Coronary artery (tissue), 2 donors: ENCODE measurements at regions not wholly inside any gene's neighbourhood (a gene's known extent, or its start where the extent isn't known, plus 50 kb on each side); places are given as distances from the start of the nearest gene placed in this dataset.

Experiments used
- DNase-seq: peaks from one replicate; pipeline ENCODE4 v3.0.0-alpha.2; 2017; ENCODE audit warnings: low spot score
- H3K27ac ChIP-seq, 2 donors: fragments of 200-600 bp; sonication (generic); one replicate each; pipeline ENCODE4 v1.5.1; 2016 to 2019
- H3K4me3 ChIP-seq: fragments of 200-600 bp; sonication (generic); 2 replicates; pipeline ENCODE4 v1.5.1; 2016; ENCODE audit warnings: mild to moderate bottlenecking, moderate library complexity
- TF ChIP-seq, protein P1 (sequence below): fragments of 200-600 bp; sonication (generic); IDR thresholded peaks from one replicate; pipeline ENCODE4 v1.5.1; 2019; ENCODE audit warnings: antibody characterized with exemption

DNA sequence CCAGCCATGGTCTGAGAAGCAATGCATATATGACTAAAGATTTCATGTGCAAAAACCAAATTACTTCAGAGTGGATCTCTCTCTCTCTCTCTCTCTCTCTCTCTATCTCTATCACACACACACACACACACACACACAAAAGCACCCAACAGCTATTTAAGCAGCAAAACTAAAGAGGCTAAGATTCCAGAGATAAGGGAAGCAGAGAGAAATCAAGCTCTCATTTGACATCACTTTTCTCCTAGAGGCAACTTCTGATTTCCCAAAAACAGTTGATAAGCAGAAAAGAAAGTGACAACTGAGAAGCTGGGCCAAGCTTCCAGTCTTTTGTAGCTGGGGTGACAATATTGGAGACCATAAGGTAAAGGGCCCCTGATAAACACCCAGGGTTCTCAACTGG lies 526.0 kb upstream of the NR2F2 start:
- Histone ChIP-seq H3K4me3 (no peak overlapping the region), H3K27ac (no peak overlapping the region)
- no peak for DNase-seq
- TF ChIP-seq, protein P1, sequence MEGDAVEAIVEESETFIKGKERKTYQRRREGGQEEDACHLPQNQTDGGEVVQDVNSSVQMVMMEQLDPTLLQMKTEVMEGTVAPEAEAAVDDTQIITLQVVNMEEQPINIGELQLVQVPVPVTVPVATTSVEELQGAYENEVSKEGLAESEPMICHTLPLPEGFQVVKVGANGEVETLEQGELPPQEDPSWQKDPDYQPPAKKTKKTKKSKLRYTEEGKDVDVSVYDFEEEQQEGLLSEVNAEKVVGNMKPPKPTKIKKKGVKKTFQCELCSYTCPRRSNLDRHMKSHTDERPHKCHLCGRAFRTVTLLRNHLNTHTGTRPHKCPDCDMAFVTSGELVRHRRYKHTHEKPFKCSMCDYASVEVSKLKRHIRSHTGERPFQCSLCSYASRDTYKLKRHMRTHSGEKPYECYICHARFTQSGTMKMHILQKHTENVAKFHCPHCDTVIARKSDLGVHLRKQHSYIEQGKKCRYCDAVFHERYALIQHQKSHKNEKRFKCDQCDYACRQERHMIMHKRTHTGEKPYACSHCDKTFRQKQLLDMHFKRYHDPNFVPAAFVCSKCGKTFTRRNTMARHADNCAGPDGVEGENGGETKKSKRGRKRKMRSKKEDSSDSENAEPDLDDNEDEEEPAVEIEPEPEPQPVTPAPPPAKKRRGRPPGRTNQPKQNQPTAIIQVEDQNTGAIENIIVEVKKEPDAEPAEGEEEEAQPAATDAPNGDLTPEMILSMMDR, result no peak

DNA sequence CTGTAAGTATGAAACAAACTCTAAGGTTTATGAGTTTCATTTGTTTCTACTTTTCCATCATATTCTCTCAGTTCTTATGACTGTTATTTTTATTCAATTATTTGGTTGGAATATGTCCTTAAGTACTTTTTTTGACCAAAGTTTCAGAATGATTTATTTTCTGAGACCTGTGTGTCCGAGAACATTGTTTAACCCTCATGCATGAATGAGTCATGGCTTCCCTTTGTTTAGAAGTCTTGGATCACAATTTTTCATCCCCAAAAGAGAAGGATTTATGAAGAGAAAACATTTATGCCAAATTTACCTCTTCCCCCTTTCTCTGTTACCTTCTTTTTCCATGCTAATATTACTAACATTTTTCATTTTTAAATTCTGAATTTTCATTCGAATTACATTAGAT lies 518.0 kb upstream of the NR2F2 start:
- Histone ChIP-seq H3K27ac (no peak overlapping the region), H3K4me3 (no peak overlapping the region)
- TF ChIP-seq, protein P1, result no peak
- DNase-seq, result no peak

DNA sequence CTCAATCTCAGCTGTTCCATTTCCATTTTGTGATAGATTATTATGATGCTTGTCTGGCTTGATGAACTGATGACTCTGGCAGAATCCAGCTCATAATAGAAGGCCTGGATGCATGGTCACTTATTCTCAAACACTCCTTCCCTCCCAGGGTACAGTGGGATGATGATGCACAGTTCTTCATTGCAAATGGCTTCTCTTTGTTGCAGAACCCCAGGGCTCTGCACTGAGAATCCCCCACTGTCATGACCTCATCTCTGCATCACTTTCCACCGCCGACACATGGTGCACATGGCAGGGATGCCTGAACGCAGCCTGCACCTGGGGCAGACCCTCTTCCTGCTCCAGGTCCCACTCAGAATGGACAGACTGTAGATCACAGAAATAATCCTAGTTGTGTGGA lies 515.6 kb upstream of the NR2F2 start:
- TF ChIP-seq, protein P1, result no peak
- no peak overlapping the region for H3K4me3 ChIP-seq
- no peak overlapping the region for H3K27ac ChIP-seq
- no peak for DNase-seq

DNA sequence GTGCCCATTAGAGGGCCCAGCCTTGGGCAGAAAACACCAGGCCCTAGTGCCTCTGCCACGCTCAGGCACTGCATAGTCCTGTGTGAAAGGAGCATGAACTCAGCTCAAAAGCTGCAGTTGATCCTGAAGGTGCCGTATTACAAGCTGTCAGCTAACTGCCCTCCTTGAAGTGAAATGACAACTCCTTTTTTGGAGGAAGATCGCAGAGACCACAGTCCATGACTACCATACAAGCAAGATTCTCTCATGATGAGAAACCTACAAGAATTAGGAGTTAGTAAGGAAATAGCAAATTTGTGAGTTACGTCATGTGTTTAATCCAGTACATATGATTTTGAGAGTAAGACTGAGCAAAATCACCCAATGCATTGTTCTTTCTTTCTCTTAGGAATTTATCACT lies 513.9 kb upstream of the NR2F2 start:
- TF ChIP-seq, protein P1, result no peak

DNA sequence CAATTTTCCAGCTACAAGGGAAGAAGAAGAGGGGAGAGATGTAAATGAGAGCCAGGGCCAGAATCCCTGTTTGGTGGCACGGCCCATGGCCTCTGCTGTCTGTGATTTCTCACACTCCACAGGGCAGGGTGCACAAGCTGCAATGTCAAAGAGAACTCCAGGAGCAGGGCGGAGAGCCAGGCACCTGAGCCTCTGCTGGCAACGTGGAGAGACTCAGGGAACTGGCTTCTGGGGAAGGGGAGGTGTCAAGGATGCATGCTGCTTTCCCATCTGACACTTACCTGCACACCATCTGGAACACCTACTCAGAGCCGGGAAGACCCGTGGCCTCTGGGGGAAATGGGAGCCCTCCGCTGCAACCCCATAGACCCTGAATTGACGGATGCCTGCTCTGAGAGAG lies 507.5 kb upstream of the NR2F2 start:
- no peak for DNase-seq
- TF ChIP-seq, protein P1, result no peak
- H3K27ac ChIP-seq, result no peak overlapping the region
- H3K4me3 ChIP-seq, result no peak overlapping the region

More for the DNA sequence above, 513.9 kb upstream of the NR2F2 start:
- H3K27ac ChIP-seq, result no peak overlapping the region
- no peak for DNase-seq
- H3K4me3 ChIP-seq, result no peak overlapping the region

DNA sequence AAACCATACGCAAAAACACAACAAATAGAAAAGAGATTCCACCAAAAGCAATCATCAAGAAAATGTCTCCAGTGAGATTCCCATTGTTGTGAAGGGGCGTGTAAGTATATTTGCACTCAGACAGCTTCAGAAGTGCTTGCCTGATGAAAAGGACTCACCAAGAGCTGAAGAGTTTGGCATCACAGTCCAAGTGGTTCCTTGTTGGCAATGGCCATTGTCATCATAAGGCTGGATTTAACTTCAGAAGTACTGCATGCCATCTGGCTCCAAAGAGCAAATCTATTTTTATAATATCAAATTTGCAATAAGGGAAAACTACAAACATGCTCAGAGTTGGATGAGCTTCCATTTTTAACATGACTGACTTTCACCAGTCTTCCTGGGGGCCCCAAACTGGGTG lies 505.3 kb upstream of the NR2F2 start:
- TF ChIP-seq, protein P1, result no peak
- no peak for DNase-seq
- H3K4me3 ChIP-seq, result no peak overlapping the region
- H3K27ac ChIP-seq, result peak overlapping the region in 1 of 2 donors; percentile 22

DNA sequence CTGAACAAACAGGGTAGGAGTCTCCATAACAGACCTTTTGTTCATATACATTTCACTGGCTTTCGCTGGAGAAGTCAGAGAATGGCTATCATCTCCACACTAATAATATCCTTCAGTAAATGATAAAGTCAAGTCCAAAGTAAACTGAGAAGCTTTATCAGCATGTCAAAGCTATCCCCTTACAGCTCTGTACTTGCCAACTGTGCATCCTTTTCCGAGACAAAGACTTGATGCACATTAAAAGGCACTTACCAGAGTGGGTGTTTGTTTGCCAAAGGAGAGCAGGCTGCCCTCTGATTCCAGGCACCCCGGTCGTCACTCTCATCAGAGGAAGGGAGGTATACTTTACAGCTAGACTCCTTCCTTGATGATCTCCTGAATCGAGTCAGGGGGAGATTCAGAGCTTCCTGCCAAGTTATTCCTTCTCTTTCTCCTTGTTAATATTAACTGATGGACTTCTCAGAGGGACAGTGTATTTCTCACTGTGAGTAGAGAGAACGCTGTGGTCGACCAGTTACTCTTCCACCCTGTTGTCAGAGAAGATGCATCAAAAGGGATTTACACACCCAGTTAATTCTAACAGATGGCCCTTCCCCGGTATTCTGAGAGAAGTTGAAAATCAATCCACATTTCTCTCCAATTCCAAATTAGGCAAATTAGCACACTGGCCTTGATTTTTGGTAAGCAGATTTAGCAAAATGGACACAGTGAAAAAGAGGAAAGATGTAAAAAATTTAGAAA lies 504.7 kb upstream of the NR2F2 start:
- no peak overlapping the region for H3K4me3 ChIP-seq
- H3K27ac ChIP-seq, result peak overlapping the region; percentile 22 to 32
- TF ChIP-seq, protein P1, result no peak
- no peak for DNase-seq
